GM19463 (cell line): ENCODE measurements at regions not wholly inside any gene's neighbourhood (a gene's known extent, or its start where the extent isn't known, plus 50 kb on each side); places are given as distances from the start of the nearest gene placed in this dataset.

Experiments
- ATAC-seq: cut with Tn5 transposase; IDR thresholded peaks from one replicate; pipeline ENCODE4 v1.9.1; 2021; ENCODE audit warnings: mild to moderate bottlenecking, moderate library complexity; ENCODE audit not compliant: unreplicated experiment

DNA sequence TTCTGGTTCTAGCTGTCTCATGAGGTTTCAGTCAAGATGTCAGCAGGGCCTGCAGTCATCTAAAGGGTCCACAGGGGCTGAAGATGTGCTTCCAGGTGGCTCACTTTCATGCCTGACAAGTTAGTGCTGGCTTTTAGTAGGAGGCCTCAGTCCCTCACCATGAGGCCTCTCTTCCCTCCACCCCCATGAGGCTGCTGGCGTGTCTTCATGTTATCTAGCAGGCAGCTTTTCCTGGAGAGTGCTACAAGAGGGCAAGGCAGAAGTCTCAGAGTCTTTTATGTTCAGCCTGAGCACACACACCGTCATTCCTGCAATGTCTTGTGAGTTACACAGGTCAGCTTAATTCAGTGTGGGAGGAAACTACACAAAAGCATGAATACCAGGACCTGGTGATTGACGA lies 769.9 kb downstream of the HDGFL1 start:
- no peak for ATAC-seq

DNA sequence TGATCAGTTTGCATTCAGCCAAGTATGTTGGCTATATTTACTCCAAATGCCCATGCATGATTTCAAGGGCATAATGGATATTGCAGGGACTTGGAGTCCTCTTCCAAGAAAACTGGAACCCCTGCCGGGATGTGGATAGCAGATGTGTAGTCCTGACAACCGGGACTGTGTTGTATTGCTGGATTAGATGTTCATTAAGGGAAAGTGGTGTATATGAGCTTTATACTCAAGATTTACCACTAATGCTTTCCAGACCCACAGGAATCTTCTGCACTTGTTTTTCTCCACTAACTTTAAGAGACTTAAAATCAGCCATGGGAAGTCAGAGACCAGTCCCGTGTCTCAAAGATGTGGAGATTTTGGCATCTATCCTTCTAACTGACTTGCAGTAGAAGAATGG lies 770.9 kb downstream of the HDGFL1 start:
- no peak for ATAC-seq

- no peak for ATAC-seq
Measured at GRCh38 chr6:23343610-23344306, 774.4 kb downstream of the HDGFL1 start.

GRCh38 chr6:23348185-23348584 lies 777.8 kb upstream of the NRSN1 start:
- no peak for ATAC-seq

- ATAC-seq, result no peak
Measured at GRCh38 chr6:23349521-23350147, 776.4 kb upstream of the NRSN1 start.

DNA sequence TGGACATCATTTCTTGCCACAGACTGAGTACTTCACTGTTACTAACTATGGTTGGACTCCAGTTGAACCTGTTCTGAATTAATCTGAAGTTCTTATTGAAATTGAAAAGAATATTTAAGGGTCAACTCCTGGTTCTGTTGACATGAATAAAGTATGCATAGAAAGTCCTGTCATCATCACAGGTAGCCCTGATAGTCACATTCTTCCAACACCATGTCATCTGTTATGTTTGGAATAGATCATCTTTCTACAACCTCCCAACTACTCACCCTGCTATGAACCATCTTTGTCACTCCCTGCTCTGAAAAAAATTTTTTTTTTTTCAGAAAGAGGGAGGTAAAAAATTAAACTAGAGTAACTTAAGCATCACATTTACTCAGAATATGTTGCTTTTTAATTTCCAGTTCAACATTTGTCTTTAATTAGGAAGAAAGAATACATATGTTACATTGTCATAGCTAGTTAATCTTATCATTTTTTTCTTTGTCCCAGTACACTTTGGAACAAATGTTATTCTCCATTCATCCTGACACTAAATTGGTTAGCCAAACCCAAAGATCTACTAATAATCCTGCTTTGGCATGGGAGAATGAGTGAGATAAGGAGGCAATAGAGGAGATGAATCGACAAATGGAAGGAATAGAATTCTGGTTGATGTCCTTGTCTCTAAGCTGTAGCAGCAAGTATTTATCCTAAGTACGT lies 775.1 kb upstream of the NRSN1 start:
- no peak for ATAC-seq

DNA sequence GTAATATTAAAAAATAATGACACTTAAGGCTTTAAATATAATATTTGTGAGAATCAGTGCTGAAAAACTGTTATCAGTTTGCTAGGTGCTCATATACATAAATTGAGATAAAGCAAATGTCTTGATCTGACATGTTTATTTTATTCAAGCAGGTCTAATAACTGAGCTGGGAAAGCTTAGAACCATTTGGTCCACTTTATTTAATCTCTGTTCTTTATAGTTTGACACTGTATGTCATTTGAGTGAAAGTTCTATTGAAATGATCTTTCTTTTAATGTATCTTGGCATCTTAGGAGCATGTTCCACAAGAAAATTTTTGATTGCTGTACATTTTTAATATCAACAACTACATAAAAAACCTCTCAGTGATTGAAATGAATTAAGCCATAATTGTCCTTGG lies 772.0 kb upstream of the NRSN1 start:
- ATAC-seq, result no peak

DNA sequence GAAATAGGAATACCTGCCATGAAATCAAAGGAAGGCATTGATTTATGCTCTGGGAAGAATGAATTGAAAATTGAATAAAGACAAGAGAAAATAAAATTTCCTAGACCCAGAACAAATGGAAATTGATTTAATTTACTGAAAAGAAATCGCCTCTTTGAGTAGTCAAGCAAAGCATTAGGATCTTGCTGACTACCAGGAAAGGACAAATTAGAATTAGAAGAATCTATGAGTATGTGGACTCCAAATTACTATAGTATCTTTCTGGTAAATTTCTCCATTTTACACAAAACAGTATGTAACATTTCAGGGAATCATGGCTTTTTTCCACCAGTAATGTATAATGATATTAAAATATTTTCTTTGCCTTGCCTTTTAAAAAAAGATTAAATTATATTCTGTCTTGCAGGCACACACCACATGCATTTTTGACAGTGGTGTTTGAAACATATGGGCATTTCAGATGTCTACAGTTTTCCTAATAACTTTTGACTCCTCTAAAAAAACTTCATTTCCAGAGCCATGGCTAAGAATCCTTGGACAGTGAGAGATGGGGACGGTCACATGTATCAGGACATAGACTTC lies 768.7 kb upstream of the NRSN1 start:
- no peak for ATAC-seq

DNA sequence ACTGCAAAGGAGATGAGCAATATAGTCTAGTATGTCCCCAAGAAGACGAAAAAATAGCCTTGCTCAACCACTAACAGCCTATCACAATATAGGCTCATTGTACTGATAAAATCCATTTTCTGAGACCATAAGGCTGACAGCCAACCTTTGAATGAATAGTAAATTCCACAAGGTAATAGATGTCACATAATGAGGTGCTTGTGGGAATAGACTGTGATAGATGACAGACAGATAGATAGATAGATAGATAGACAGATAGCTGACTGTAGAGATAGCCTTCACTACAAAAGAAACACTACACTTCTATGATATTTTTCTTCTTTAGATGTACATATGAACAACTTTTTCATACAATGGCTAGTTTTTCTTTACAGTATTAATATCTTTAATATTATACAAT lies 760.3 kb upstream of the NRSN1 start:
- no peak for ATAC-seq

GRCh38 chr6:23367311-23367710 lies 758.7 kb upstream of the NRSN1 start:
- ATAC-seq, result no peak

GRCh38 chr6:23368557-23368956 lies 757.5 kb upstream of the NRSN1 start:
- ATAC-seq, result no peak

DNA sequence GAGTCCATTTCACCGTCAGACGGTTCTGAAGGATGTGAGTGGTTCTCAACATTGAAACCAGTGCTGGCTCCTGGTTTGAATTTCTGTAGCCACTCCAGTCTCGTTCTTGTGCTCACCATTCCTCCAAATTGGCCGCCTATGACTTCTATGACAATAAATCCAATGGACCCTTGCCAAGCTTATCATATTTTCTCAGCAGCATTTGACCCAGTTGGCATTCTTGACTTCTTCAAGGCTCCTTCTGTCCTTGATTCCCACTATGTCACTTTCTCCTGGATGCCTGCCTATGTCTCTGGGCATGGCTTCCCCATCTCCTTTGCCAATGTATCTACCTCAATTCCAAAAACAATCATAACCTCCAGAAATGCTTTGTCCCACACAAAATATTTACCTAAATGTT lies 756.0 kb upstream of the NRSN1 start:
- ATAC-seq, result no peak

DNA sequence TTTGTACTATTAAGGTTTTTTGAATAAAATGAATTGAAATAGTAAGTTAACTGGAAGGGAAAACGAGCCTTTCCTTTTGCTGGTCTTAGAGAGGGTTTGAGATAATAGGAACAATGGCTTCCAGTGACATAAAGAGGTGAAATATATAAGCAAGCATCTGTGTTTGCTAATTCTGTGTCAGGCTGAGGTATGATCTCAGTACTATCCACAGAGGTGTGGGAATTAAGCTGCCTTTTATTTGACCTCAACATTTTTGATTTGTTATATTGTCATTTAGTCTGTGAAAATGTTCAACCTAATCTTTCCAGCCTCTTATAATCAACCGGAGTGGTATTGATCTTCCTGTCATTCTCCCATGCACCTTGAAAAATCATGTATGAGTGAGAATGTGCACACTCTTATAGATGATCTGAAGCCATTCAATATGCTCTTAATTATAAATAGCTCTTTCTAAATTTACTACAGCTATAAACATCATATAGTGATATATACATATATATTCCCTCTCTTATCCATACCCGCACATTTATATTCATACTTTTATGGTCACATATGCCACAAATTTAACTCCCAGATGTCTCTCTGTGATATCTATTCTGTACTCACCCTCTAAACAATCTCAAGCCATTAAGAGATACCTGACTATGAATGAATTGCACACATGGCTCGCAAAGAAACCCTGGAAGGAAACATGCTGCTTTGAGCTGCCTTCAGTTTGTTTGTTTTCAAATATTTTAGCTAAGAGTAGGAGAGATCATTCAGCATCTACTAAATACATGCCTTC lies 754.7 kb upstream of the NRSN1 start:
- ATAC-seq, result no peak

DNA sequence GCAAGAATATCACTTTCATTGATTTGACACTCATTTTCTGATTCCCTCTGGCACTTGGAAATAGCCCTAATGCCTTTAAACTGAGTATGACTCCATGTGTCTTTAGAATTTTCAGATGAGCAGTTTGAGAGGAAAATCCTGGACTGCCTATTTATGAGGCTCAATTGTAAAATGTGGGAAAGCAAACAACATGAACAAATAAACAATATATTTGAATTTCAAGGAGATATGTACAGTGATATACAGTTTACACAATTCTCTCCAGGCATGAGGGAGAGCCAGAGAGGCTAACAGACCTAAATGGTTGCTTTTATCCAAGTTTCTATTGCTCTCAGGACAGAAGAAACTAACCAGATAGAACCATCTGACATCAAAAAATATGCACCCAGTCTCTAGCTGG lies 748.2 kb upstream of the NRSN1 start:
- ATAC-seq, result no peak

DNA sequence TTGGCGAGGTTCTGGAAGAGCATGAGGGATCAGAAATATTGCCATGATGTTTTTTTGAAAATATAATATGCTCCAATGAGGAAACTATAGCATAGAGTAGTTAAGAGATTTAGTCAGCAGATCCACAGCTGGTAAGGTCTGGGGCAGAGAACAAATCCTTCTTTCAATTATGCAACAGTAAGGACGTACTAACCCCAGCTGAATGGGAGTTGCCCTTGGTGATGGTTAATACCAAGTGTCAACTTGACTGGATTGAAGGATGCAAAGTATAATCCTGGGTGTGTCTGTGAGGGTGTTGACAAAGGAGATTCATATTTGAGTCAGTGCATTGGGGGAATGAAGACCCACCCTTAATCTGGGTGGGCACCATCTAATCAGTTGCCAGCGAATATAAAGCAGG lies 745.5 kb upstream of the NRSN1 start:
- no peak for ATAC-seq

GRCh38 chr6:23388086-23388783 lies 737.8 kb upstream of the NRSN1 start:
- no peak for ATAC-seq

DNA sequence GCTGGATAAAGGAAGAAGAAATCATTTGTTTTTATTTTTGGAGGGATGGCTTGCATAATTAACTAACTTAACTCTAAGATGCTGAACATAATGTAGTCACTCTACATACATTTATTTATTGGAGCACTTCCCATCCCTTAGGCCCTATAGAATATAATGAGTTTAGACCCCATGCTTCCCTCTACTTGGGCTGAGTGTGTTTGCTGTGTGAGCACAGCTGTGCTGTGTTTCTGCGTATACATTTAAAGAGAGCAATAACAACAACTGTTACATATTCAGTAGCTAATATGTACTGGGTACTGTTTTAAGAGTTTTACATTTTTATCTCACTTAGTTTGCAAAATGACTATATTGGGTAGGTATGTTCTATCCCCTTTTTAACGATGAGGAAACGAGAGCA lies 736.6 kb upstream of the NRSN1 start:
- ATAC-seq, result no peak

GRCh38 chr6:23390221-23390620 lies 735.8 kb upstream of the NRSN1 start:
- ATAC-seq, result no peak

GRCh38 chr6:23394681-23395080 lies 731.3 kb upstream of the NRSN1 start:
- ATAC-seq, result no peak

DNA sequence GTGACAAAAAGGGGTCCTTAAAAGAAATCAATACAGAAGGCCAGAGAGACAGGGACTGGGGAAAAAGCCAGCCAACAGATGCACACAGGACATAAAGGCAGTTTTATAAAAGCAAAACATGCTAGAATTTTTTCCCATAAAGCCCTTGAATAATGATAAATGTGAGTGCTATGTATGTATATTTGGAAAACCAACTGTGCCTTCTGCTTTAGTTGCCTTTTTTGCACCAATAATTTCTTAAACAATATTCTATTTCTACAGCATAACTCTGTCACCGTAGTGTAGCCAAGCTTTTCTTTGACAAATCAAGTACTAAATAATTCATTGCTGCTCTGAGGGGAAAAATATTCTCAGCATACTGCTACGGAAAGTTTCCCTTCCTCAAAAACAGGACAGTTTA lies 730.6 kb upstream of the NRSN1 start:
- ATAC-seq, result no peak

DNA sequence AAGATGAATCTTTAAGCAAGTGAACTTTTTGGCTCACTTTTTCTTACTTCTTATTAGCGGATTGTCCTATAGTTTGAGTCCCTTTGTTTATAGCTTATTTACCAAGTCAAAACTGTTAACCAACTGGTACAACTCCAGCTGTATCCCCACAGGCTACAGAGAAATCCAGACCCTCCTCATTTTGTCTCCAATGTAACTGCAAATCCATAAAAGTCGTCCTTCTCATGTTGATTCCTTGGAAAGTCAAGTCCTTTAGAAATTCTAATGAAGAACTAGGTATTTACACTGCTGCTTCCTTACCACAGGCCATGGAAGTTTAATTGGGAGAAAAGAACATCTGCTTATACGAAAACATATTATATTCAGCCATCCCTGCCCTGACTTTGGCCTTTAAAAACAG lies 729.1 kb upstream of the NRSN1 start:
- ATAC-seq, result no peak
